SK-N-MC (cell line): ENCODE measurements at regions not wholly inside any gene's neighbourhood (a gene's known extent, or its start where the extent isn't known, plus 50 kb on each side); places are given as distances from the start of the nearest gene placed in this dataset.

Experiments used
- EZH2 ChIP-seq: fragments of 200-600 bp; sonication (generic); IDR thresholded peaks from one replicate; pipeline ENCODE4 v1.6.1; 2017; ENCODE audit warnings: antibody characterized with exemption
- FOXP2 ChIP-seq: optimal IDR thresholded peaks from 2 replicates; pipeline ENCODE3; 2011; ENCODE audit warnings: mild to moderate bottlenecking, moderate library complexity; ENCODE audit not compliant: insufficient read depth; ENCODE audit errors: extremely low read length, control extremely low read depth
- POLR2AphosphoS5 ChIP-seq: IDR thresholded peaks from 2 replicates; pipeline ENCODE4 v1.6.1; 2012; ENCODE audit warnings: mild to moderate bottlenecking, low read depth, low read length, borderline replicate concordance

DNA sequence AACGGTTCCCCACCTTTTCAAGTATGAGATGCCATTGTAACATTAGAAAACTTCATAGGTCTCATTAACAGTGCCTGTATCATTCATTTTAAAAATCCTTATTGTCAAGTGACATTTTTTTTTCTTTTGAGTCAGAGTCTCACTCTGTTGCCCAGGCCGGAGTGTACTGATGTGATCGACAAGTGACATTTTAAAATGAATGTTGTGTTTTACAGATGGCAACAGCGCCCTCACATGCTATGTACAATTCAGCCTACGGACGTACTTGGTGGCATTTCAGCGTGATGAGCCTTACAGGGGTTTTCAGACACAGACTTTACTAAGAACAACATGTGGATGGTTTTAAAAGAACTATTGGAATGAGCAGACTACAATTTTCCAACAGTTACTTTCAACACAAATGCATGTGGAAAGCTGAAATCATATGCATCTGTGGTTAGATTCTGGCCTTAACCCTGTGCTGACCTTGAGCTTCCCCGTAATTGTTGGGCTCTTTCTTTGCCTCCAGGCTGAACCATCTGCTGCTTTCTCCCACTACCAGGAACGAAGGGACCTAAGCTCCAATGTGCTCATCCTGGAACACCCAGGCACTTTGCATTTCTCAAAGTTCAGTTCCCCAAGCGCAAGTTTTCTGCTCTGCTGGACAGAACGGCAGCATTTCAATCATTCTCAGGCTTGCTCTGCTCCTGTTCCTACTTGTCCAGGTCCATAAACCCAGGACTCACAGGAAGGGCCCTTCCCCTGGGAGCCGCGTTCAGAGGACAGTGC lies 119.9 kb upstream of the NDUFV2 start:
- TF ChIP-seq EZH2 (no peak), POLR2AphosphoS5 (no peak), FOXP2 (no peak)
